Eye (tissue), 1 donor: ENCODE measurements at regions not wholly inside any gene's neighbourhood (a gene's known extent, or its start where the extent isn't known, plus 50 kb on each side); places are given as distances from the start of the nearest gene placed in this dataset.
A peak's percentile ranks its signal among the peaks of the same experiment; 100 is the strongest.
"Not testable (repeated sequence)": the region's sequence is repeated elsewhere in the genome, so short reads cannot be mapped to it uniquely, and the experiment has no call there.

Source experiments
- DNase-seq: peaks from one replicate; pipeline ENCODE4 v3.0.0-alpha.2; 2015

DNA sequence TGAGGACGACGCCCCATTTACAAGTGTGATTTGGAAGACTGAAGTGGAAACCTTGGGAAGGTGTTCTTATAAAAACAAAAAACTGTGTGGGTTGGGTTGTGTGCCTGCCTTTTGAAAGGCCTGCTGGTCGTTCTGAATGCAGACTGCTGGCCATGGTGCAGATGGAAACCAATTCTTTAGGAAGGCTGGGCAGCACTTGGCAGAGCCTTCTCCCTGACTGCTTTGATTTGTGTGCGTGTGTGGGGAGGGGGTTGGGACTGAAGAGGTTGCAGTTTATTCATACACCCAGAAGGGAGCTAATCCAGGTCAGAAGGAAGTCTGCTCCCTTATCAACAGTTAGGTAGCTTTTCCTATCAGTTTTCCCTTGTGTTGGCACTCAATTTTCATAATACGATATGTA lies 288.7 kb downstream of the SOX2 start:
- DNase-seq = no peak

DNA sequence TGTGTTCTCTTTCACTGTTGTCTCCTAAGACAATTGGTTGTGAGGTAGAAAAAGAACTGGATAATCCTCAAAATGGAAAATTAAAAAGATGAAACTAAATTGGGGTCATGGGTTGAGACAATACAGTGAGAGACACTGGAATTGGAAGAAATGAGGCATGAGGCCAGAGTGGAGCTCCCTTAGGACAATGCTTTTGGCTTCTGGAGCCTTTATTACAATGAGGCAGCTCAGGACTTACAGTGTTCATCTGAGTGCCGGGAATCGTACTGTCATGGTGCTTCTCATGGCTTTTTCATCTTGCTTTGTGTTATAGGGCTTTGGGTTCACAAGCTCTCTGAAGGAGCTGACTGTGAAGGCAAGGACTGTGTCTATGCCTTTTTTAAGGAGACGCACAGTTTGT lies 293.5 kb downstream of the SOX2 start:
- no peak for DNase-seq

DNA sequence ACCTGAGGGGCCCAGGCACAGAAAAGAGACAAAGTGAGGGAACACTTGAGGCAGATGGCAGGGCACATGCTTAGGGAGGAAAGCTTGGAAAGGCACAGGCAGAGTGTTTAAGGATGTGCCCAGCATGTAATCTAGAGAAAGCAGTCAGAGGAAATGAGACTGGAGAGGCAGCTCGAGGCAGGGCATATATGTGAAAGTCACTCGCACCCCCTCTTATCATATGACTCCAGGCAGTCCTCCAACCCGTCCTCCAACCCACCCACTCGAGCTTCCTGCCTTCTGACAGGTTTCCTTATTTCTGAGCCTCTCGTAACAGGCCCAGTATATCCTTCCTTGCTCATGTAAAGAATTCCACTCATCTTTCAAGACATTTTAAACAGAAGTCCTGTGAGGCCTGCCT lies 294.0 kb downstream of the SOX2 start:
- no peak for DNase-seq

DNA sequence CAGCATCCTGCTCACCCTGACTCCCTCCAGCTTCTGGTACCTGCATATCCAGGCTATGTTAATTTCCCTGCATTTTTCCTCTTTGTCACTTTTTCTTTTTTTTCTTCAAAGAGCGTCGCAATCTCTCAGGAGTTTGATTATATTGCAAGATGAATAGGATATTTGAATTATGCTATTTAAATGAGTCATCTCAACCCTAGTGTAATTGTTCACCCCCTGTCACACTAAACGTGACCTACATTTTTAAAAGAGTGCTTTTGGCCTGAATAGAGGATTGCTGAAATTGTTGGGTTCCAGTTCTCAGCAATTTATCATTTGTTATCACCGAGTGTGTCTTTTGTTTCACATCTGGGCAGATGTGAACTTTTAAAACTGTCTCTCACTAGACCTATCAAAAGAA lies 294.7 kb downstream of the SOX2 start:
- no peak for DNase-seq

DNA sequence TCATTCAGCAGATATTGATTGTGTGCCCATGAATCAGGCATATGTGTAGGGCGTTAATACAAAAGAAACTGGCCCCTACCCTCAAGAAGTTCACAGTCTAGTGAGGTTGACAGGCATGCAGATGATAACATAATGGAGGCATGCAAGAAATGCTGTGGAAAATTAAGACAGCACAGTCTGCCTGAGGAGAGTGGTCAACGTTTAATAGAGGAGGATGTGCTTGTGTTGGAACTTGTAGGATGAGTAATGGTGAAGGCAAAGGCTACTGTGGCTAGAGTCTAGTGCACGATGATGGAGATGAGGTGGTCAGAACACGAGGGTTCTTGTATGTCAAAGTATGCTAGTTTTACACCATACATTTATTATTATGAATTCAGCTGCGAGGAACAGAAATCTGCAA lies 295.7 kb downstream of the SOX2 start:
- no peak for DNase-seq

DNA sequence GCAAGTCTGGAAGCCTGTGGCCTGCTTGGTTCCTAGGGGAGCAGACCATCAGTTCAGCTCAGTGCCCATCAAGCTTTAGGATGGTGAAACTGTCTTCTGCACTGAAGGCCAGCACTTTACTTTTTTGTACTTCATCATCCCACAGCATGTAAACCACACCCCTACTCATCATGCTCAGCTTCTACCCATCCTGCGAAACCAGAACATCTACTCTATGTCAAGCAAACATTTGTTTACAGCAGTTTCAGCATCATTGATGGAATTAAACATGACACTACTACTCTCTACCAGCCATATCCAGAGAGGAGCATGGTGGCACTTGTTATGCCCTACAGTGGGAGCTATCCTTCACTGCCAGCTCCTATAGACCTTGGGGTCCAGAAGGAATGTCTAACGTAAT lies 306.6 kb downstream of the SOX2 start:
- DNase-seq = no peak

DNA sequence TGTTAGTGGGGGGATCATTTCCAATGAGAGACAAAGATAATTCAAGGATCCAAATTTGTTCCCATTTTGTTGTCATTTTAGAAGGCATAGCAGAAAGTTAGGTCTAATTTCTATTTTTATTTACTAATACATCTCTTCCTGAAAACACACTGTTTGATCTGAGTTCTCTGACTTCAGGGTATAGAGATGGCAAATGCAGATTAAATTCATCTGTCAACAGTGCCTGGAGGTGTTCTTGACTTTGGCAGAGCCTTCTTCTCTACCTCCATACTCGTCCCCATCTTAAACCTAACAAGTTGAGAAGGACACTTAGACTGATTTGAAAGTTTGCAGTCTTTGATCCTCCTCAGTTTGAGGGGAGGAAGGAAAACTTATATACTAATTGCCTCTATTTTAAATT lies 308.2 kb downstream of the SOX2 start:
- DNase-seq = no peak

DNA sequence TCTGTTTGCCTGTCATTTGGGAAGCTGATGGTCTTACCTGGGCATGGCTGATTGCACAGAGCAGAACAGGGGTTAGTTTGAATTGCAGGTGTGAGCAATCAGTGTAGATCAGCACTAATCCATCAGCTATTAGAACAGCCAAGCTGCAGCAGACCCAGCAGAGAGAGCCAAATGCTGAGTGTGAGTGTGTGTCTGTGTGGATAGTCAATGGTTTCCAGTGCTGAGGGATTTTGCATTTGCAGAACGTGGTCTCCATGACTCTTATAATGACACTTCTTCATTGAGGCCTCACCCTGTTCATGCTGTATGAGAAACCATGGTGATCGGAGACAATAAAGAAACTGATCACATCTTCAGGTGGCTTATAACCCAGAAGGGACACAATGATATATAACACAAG lies 312.1 kb downstream of the SOX2 start:
- no peak for DNase-seq

DNA sequence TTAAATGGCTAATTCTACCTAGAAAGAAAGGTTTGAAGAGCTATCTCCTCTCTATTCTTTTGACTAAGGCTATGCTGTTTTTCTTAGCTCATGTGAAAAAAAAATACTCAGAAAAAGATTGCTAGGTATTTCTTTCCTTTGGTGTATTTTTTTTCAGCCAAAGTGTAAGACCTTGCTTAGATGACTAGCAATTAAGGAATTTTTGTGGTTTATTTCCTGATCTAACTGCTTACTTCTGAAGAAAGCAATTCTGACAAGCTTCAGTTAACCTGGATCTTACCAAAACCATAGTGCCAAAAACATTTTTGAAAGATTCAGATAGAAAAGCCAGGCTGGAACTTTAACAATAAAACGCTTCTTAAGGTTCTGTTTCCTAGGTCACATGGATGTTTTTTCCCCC lies 315.6 kb downstream of the SOX2 start:
- no peak for DNase-seq

DNA sequence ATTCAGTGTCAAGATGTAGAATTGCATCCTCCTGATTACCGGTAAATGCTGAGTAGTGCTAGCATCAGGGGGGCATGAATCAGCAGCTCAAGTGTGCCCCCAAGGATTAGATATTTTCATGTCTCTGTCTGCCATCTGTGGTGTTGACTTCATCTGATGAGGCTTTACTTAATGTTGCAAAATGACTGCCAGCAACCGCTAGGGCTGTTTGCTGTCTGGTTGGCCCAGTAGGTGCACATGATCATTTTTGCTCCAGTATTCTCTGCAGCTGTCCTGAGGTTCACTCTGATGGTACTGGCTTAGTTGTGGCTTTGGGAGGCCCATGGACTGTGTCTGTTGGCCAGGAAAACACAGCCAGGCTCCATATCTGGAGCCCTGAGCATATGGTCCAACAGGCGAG lies 316.4 kb downstream of the SOX2 start:
- no peak for DNase-seq

DNA sequence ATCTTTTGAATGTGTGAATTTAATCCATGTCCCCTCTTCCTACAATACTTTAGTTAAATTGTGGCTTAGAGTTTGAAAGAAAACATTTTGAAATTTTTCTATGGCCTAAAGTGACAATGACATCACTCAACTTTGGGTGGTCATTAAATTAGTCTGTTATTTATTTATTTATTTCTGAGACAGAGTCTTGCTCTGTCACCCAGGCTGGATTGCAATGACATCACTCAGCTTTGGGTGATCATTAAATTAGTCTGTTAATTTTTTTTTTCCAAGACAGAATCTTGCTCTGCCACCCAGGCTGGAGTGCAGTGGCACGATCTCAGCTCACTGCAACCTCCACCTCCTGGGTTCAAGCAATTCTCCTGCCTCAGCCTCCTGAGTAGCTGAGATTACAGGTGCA lies 322.5 kb downstream of the SOX2 start:
- DNase-seq = not testable (repeated sequence)

DNA sequence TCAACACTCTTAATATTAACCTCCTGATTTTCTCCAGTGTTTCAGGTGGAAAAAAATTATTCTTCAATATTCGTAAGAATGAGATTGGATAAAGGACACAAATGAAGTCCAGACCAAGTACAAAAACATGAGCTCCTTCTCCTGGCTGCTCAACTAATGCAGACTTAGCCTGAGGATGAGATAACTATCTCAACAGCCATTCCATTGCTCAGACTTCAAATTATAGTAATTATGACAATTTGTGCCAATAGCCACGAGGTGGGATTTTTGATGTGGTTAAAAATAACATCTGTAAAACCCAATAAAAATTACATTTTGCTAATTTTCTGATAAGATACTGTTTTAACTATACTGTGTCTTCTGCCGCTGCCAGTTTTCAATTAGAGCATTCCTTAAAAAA lies 323.6 kb downstream of the SOX2 start:
- no peak for DNase-seq

DNA sequence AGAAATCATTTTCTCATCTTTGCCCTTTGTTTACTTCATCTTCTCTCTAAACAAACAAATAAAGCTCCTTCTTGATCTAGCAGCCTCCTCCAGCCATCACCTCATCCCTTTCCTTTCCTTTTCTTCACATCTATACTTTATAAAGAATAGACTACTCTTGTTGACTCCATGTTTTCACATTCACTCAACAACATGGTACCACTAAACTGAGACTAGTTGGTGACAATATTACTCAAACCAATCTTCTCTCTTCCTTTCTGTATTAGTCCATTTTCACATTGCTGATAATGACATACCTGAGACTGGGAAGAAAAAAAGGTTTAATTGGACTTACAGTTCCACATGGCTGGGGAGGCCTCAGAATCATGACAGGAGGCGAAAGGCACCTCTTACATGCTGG lies 324.7 kb downstream of the SOX2 start:
- DNase-seq = no peak

DNA sequence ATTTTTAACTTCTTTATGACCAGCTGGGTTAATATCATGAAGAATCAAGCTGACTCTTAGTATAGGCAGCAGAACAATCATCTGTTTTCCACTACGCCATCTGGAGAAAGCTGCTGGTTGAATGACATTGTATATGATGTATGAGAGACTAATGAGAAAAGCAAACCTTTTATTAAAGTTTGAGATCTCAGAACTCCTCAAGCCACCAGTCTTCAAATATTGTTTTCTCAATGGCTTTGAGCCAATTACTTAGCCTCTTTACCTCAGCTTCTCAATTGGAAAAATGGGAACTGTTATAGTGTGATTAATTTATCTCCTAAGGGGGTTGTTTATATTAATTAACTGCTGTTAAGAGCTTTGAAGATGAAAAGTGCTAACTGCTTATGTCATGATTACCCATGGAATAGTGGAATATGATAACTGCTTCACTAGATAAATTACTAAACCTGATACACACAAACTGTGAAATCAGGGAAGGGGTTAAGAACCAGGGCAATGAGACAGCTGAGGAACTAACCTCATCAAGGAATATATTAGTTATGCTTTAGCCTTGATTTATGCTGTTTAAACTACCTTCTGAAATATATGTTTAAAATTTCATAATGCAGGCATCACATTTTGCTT lies 330.1 kb downstream of the SOX2 start:
- DNase-seq = peak; percentile 35

DNA sequence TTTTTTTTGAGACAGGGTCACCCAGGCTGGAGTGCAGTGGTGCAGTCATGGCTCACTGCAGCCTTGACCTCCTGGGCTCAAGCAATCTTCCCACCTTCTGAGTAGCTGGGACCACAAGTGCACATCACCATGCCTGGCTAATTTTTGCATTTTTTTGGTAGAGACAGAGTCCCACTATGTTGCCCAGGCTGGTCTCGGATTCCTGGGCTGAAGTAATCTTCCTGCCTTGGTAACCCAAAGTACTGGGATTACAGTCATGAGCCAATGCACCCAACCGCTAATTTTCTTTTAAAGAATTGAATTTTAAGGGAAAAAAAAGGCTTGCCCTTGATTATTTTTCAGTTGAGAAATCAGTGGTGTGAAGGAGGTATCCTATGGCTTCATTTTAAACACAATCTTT lies 334.0 kb downstream of the SOX2 start:
- DNase-seq = no peak

DNA sequence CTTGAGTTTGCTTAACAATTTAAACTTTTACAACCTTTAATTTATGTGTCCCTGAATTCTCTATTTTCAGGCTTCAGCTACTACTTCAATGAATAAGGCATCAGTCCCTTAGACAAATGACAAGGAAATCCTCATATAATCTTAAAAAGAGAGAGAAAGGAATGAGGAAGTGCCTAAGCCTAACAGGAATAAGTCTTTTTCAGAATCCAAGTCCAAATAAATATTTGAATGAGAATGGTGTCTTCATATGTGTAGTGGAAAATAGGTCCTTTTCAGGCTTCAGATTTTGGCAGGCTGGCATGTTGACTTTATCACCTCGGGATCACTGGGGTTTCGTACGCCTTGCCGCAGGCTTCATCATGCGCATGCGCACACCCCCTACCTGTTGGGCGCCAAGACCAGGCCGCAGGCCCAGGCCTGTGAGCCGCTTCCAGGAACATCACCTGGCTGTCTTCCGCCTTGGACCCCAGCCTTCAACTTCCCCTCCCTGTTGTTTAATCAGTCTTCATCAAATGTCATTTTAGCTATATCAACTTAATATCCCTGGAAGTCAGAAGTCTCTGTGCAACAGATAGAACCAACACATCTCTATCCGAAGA lies 334.5 kb downstream of the SOX2 start:
- no peak for DNase-seq

DNA sequence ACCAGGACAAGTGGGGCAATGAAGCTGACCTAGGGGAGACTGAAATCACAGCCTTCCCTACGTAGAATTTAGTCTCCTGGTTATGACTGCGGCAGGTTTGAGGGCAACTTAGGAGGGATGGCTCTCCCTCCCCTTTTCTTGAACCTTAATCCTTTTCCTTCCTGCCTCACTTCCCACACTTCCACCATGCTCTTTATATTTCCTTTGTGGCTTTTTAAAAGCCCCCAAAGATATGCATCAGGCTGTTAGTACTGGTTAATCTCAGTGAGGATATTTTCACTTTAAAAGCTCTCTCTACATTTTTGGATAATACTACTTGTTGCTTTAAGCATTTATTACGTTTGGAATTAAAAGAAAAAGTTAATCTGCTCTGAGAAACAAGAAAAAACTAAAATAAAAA lies 339.2 kb downstream of the SOX2 start:
- no peak for DNase-seq

DNA sequence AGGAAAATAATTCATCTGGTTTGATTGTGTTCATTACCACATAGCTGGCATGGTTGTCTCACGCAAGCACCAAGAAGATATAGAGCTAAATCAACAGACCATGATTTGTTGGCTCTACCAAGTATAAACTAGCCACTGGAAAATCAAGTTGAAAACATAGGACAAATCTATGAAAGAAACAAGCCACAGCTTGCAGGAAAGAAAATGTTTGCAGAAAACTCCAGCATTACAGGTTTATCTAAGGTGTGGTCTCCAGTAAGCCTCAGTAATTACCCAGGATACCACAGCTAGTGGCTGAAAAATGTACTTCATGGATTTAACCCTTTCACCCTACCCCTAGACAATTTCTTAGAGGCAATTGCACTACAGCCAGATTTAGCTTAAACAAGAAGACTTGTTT lies 340.6 kb downstream of the SOX2 start:
- peak; percentile 6 for DNase-seq

DNA sequence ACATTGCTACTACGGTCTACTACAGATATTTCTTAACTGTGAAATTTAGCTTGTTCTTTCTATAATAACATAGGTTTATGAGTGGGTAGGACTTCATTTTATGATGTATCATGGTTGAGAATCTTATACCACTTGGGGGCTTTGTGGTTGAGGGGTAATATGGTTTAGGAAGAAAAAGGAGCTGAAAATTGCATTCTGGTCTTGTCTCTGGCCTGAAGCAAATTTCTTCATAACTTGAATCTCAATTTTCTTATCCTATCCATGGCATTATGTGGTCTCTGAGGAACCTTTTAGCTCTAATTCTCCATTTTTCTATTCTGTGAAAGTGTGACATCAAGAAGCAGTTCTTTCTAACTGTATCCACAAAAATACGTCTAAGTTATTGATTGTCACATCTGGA lies 341.0 kb downstream of the SOX2 start:
- no peak for DNase-seq

DNA sequence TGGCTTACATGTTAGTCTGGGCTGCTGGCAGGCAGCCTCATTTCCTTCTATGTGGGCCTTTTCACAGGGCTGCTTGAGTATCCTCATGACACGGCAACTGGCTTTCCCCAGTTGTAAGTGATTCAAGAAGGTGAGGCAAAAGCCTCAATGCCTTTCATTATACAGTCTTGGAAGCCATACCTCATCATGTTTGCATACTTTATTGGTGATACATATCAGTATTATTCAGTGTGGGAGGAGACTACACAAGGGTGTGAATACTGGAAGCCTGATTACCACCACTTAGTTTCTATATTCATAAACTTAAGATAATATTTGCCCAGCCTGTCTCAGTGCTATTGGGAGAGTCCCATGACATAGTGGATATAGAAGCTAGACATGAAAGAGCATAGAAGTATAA lies 346.8 kb downstream of the SOX2 start:
- no peak for DNase-seq

DNA sequence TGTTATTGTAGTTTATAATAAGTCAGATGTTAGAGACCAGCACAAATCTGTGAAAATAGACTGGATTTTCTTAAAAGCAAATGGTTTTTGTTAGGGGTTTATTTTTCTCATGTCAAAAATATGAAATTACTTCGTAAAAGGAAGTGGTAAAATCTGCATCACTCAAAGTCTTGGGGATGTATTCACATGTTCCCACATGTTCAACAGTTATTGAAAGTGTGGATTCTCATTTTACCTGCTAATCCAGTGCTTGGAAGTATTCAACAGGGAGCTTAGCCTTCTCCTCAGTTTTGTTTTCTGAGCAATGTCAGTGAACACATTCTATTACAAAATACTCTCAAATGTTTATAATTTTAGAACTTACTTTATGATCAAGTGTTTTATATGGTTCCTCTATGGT lies 352.0 kb downstream of the SOX2 start:
- DNase-seq = no peak

DNA sequence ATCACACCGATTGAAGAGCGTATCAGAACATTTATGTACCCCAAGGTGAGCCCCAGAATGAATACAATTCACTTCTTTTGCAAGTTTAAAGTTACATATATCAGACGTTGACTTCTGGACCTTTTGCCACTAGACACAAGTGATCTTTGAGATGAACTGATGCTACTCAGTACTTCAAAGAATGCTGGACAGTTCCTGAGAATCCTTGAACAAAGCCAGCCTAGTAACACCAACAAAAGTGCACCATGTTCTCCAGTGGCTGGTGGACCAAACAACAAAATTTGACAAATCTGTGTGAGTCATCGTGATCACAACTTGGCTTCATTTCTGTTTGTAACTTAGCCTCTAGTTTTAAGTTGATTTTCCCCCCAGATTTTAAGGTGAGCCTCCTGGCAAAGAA lies 355.7 kb downstream of the SOX2 start:
- DNase-seq = no peak

DNA sequence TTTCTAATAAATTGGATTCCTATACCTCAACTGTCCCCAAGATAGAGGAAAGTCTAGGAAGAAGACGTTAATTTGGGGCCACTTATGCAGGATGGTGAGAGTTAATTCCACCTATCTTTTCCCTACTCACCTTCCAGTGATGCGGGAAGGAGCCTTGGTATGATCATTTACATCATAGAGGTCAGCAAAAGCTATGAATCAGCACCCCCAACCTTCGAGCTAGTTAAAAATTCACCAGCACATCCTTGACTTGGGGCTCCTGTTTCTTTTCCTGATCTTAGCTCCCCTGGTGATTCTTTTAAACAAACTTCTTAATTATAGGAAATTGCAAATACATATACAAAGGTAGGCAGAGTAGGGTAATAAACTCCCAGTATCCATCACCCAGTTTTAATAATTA lies 366.6 kb downstream of the SOX2 start:
- no peak for DNase-seq

DNA sequence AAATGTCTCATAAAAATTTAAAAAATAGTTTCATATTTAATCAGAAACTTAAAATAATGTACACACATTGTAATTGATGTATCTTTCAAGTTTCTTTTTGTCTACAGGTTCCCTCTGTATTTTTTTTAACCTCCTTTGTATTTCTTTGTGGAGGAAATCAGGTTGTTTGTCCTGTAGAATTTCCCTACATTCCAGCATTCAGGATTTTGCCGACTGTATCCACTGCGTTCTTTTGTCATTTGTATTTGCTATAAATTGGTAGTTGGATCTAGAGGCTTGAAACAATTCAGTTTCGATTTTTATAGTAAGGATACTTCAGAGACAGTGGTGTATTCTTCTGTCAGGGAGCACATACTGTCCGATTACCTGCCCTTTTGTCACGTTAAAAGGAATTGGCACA lies 367.2 kb downstream of the SOX2 start:
- no peak for DNase-seq

DNA sequence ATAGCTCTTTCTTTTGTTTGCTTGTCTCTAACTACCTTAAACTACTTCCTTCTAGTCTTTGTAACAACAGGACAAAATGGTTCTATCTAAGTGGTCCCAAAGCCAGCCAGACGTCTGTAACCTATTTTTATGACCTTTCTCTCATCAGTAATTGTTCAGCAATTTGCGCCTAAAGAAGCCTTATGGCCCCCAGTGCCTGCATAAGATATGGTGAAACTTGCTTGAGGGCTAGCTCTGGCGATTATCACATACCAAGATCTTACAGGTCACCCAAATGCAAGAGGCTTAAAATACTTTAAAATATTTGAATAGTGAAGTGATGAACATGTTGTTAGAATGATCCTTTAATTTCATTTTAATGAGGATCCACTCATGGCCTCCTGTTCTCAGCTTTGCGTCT lies 369.4 kb downstream of the SOX2 start:
- DNase-seq = no peak

DNA sequence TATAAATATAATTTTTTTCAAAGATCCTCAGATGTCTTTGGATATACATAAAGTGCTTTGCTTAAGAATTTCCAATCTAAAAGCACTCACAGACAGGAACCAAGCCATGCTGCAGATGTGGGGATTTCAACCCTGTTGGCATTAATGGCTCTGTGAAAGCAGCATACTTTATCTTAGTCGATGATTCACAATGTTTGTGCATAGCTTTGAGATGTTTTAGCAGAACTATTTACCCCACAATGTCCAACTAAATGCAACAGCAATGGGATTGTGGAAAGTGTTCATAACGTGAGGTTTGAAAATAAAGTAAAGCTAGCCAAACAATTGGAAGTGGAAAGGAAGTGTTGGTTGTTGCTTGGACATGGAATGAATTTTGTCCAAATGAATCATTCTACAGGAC lies 371.4 kb downstream of the SOX2 start:
- DNase-seq = no peak
